ENCODE measurements at regions not wholly inside any gene's neighbourhood (a gene's known extent, or its start where the extent isn't known, plus 50 kb on each side); places are given as distances from the start of the nearest gene placed in this dataset.

DNA sequence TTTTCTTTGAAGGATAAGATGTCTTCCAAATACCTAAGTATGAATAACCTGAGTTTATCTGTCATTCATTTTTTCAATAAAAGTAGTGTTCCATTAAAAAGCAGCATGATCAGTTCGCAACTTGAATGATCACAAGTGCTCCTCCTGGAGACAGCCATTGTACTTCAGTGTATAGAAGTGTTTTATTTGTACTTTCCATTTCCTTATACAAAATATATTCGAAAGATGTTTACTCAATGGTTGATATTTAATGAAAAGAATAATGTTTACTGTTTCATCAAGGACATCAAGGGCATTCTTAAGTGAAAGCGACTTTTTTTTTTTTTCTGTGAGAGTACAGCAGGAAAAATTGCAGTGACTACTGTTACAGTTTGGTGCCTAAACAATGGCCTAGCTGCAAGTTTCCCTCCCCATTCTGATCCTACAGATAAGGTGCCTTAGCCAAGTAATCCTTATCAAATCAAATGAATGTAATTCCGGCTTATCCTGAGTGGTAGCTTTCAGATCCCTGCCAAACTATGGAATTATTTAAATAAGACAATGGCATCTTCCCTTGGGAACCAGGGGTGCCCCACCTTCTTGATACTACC is 69.0 kb upstream of the IL15 start:
- DNase-seq = no peak
- in situ Hi-C loops (cut with MboI; ENCODE audit: low pct_ligation_motif_present in 1 of 4, low pct_unique_long_range_greater_than_20kb in 1 of 4, low sequenced_read_pairs in 3 of 4) = no loop called here
- 36 to 53% methylated on average over 3 to 4 of the region's 4 CpGs for WGBS, 2 donors (ENCODE audit: low coverage in 1 of 2)
- Histone ChIP-seq H3K4me1 (no peaks in the 10 kb centered on the region), H3K27me3 (no peaks in the 10 kb centered on the region), H3K4me3 (no peak overlapping the region), H3K9me3 (no peaks in the 10 kb centered on the region), H3K36me3 (no peaks in the 10 kb centered on the region), H3K27ac (no peak overlapping the region)
- intact Hi-C loops (cut with DNase I; ENCODE audit: low total_unique reads) = no loop called here
- TF ChIP-seq POLR2AphosphoS5 (IDR thresholded peaks at IDR 0.05) (no peak), EP300 (IDR thresholded peaks at IDR 0.05; ENCODE audit: low read depth) (no peak), POLR2A (IDR thresholded peaks at IDR 0.05) (no peak)
- TF ChIP-seq, protein P1, sequence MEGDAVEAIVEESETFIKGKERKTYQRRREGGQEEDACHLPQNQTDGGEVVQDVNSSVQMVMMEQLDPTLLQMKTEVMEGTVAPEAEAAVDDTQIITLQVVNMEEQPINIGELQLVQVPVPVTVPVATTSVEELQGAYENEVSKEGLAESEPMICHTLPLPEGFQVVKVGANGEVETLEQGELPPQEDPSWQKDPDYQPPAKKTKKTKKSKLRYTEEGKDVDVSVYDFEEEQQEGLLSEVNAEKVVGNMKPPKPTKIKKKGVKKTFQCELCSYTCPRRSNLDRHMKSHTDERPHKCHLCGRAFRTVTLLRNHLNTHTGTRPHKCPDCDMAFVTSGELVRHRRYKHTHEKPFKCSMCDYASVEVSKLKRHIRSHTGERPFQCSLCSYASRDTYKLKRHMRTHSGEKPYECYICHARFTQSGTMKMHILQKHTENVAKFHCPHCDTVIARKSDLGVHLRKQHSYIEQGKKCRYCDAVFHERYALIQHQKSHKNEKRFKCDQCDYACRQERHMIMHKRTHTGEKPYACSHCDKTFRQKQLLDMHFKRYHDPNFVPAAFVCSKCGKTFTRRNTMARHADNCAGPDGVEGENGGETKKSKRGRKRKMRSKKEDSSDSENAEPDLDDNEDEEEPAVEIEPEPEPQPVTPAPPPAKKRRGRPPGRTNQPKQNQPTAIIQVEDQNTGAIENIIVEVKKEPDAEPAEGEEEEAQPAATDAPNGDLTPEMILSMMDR (IDR thresholded peaks at IDR 0.05) = no peak

DNA sequence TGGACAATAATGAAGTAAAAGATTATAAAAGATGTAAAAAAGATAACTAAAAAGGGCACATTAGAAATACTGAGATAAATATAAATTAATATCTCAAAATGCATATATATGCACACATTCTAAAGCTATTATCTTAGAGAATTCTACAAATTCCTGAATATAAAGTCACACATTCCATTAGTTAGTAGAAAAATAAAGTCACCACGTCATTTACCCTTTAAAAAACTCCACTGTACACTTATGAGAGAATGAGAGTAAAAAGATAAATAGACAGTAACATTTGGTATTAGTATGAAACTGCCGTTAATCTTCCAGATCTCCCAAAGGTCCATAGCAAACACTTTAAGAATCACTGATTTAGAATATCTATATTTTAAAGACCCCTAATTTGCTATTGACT is 67.2 kb upstream of the IL15 start:
- 76 to 78% methylated on average over 2 of the region's 2 CpGs for WGBS, 2 donors (ENCODE audit: low coverage in 1 of 2)
- H3K27ac ChIP-seq = no peak overlapping the region
- no peak for DNase-seq
- in situ Hi-C loops (cut with MboI; ENCODE audit: low pct_ligation_motif_present in 1 of 4, low pct_unique_long_range_greater_than_20kb in 1 of 4, low sequenced_read_pairs in 3 of 4) (no loop called here), intact Hi-C loops (cut with DNase I; ENCODE audit: low total_unique reads) (no loop called here)
- H3K27me3 ChIP-seq = no peaks in the 10 kb centered on the region
- no peaks in the 10 kb centered on the region for H3K9me3 ChIP-seq
- TF ChIP-seq POLR2AphosphoS5 (IDR thresholded peaks at IDR 0.05) = no peak
- TF ChIP-seq POLR2A (IDR thresholded peaks at IDR 0.05) = no peak
- TF ChIP-seq, protein P1 (IDR thresholded peaks at IDR 0.05) = no peak
- no peak for TF ChIP-seq EP300 (IDR thresholded peaks at IDR 0.05; ENCODE audit: low read depth)
- no peaks in the 10 kb centered on the region for H3K36me3 ChIP-seq
- no peak overlapping the region for H3K4me3 ChIP-seq
- no peaks in the 10 kb centered on the region for H3K4me1 ChIP-seq

DNA sequence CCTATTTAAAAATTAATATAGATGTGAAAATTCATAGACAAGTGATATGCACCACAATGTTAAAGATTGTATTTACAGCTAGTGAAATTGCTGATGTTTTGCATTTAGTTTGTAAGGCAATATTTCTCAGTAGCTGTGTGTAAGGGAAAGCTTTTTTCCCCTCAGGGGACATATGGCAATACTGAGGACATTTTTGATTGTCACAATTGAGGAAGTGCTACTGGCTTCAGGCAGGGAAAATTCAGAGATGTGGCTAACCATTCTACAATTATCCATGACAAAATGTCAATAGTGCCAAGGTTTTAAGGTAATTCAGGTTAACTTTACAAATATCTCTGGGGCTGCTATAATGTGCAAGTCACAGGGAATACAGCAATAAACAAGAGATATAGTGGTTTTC is 66.1 kb upstream of the IL15 start:
- no peak for DNase-seq

DNA sequence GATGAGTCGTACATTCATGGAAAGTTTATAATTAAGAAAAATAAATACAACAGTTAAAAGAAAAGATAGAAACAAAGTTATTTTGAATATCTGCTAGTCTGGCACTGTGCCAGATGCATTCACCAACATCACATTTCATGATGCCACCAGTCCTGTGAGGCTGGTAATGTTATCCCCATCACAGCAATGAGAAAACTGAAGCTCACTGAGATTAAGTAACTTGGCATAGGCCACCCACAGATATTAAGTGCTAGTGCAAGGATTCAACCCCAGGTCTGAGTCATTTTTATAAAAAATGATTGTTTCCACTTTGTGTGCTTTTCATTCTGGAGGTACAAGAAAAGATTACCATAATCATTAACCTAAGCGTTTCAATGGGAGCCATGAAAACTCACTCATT is 65.0 kb upstream of the IL15 start:
- Histone ChIP-seq H3K4me1 (no peaks in the 10 kb centered on the region), H3K36me3 (no peaks in the 10 kb centered on the region), H3K4me3 (no peak overlapping the region), H3K27ac (no peak overlapping the region), H3K9me3 (no peaks in the 10 kb centered on the region), H3K27me3 (no peaks in the 10 kb centered on the region)
- intact Hi-C loops (cut with DNase I; ENCODE audit: low total_unique reads) = no loop called here
- TF ChIP-seq, protein P1 (IDR thresholded peaks at IDR 0.05) = no peak
- TF ChIP-seq POLR2AphosphoS5 (IDR thresholded peaks at IDR 0.05) (no peak), POLR2A (IDR thresholded peaks at IDR 0.05) (no peak), EP300 (IDR thresholded peaks at IDR 0.05; ENCODE audit: low read depth) (no peak)
- in situ Hi-C loops (cut with MboI; ENCODE audit: low pct_ligation_motif_present in 1 of 4, low pct_unique_long_range_greater_than_20kb in 1 of 4, low sequenced_read_pairs in 3 of 4) = no loop called here
- 80 to 82% methylated on average over 2 of the region's 2 CpGs for WGBS, 2 donors (ENCODE audit: low coverage in 1 of 2)
- DNase-seq = no peak

More for the DNA sequence above, 66.1 kb upstream of the IL15 start:
- Histone ChIP-seq H3K27ac (no peak overlapping the region), H3K27me3 (no peaks in the 10 kb centered on the region), H3K9me3 (no peaks in the 10 kb centered on the region), H3K4me3 (no peak overlapping the region), H3K4me1 (no peaks in the 10 kb centered on the region), H3K36me3 (no peaks in the 10 kb centered on the region)
- in situ Hi-C loops (cut with MboI; ENCODE audit: low pct_ligation_motif_present in 1 of 4, low pct_unique_long_range_greater_than_20kb in 1 of 4, low sequenced_read_pairs in 3 of 4) = no loop called here
- intact Hi-C loops (cut with DNase I; ENCODE audit: low total_unique reads) = no loop called here
- TF ChIP-seq, protein P1 (IDR thresholded peaks at IDR 0.05) = no peak
- TF ChIP-seq POLR2AphosphoS5 (IDR thresholded peaks at IDR 0.05) = no peak
